Neuronal stem cell (in vitro differentiated cells): ENCODE measurements at regions not wholly inside any gene's neighbourhood (a gene's known extent, or its start where the extent isn't known, plus 50 kb on each side); places are given as distances from the start of the nearest gene placed in this dataset.

Source experiments
- DNase-seq: peaks from one replicate; pipeline ENCODE4 v3.0.0-alpha.2; 2013; ENCODE audit warnings: low spot score
- H2AFZ ChIP-seq: one replicate; pipeline ENCODE4 v1.6.1; 2013; ENCODE audit warnings: mild to moderate bottlenecking, low read length, inconsistent platforms
- H2AK5ac ChIP-seq: 2 replicates; pipeline ENCODE4 v1.6.1; 2013; ENCODE audit warnings: low read depth, mild to moderate bottlenecking, inconsistent platforms, low read length, moderate library complexity, mixed read lengths
- H2BK120ac ChIP-seq: 2 replicates; pipeline ENCODE4 v1.6.1; 2013; ENCODE audit warnings: low read depth, mild to moderate bottlenecking, inconsistent platforms, low read length, moderate library complexity, mixed read lengths
- H2BK12ac ChIP-seq: one replicate; pipeline ENCODE4 v1.6.1; 2013; ENCODE audit warnings: low read length, inconsistent platforms
- H2BK15ac ChIP-seq: 2 replicates; pipeline ENCODE4 v1.6.1; 2013; ENCODE audit warnings: mild to moderate bottlenecking, low read length, inconsistent platforms, mixed read lengths
- H2BK5ac ChIP-seq: one replicate; pipeline ENCODE4 v1.6.1; 2013; ENCODE audit warnings: inconsistent platforms, mild to moderate bottlenecking, low read length, moderate library complexity
- H3K14ac ChIP-seq: one replicate; pipeline ENCODE4 v1.6.1; 2013; ENCODE audit warnings: low read length, inconsistent platforms
- H3K18ac ChIP-seq: 2 replicates; pipeline ENCODE4 v1.6.1; 2013; ENCODE audit warnings: low read length, inconsistent platforms
- H3K23ac ChIP-seq: 2 replicates; pipeline ENCODE4 v1.6.1; 2013; ENCODE audit warnings: low read depth, mild to moderate bottlenecking, mixed read lengths, low read length, inconsistent platforms; ENCODE audit not compliant: poor library complexity
- H3K27ac ChIP-seq: replicated peaks from 3 replicates; pipeline ENCODE4 v1.5.1; 2013; ENCODE audit warnings: low read length, inconsistent platforms
- H3K27me3 ChIP-seq, 3 experiments: 2 replicates each; pipeline ENCODE4 v1.6.1; 2013; ENCODE audit warnings: low read length in 3 of 3, mild to moderate bottlenecking in 2 of 3, inconsistent platforms in 1 of 3, low read depth in 1 of 3, mixed read lengths in 1 of 3, moderate library complexity in 1 of 3; ENCODE audit not compliant: control insufficient read depth in 3 of 3, insufficient read depth in 3 of 3
- H3K36me3 ChIP-seq, 2 donors: replicated peaks in 1 of 2; 2 replicates each; pipeline ENCODE4 v1.6.1; 2013; ENCODE audit warnings: low read length in 2 of 2; ENCODE audit not compliant: control insufficient read depth in 2 of 2, insufficient read depth in 2 of 2
- H3K4ac ChIP-seq: 2 replicates; pipeline ENCODE4 v1.6.1; 2013; ENCODE audit warnings: inconsistent platforms, mild to moderate bottlenecking, low read length, moderate library complexity
- H3K4me1 ChIP-seq, 2 donors: 1 replicate in 1 of 2; 2 replicates in 1 of 2; pipeline ENCODE4 v1.6.1; 2013; ENCODE audit warnings: low read length in 2 of 2, low read depth in 1 of 2; ENCODE audit not compliant: control insufficient read depth in 2 of 2, insufficient read depth in 1 of 2
- H3K4me2 ChIP-seq: one replicate; pipeline ENCODE4 v1.6.1; 2013; ENCODE audit warnings: mild to moderate bottlenecking, low read length, inconsistent platforms; ENCODE audit not compliant: insufficient read depth, poor library complexity, severe bottlenecking
- H3K4me3 ChIP-seq, 2 donors: 2 replicates each; pipeline ENCODE4 v1.5.1; 2013; ENCODE audit warnings: low read length in 2 of 2, mild to moderate bottlenecking in 2 of 2, inconsistent platforms in 1 of 2, moderate library complexity in 1 of 2
- H3K79me1 ChIP-seq: one replicate; pipeline ENCODE4 v1.6.1; 2013; ENCODE audit warnings: low read depth, mild to moderate bottlenecking, inconsistent platforms, low read length, moderate library complexity
- H3K9ac ChIP-seq: one replicate; pipeline ENCODE4 v1.6.1; 2013; ENCODE audit warnings: mild to moderate bottlenecking, low read depth, low read length, inconsistent platforms; ENCODE audit not compliant: poor library complexity
- H3K9me3 ChIP-seq, 2 donors: replicated peaks in 1 of 2; 2 replicates each; pipeline versions ENCODE3 to v1.6.1; 2013; ENCODE audit warnings: low read length in 2 of 2, mild to moderate bottlenecking in 2 of 2, inconsistent platforms in 1 of 2, low read depth in 1 of 2, mixed read lengths in 1 of 2, moderate library complexity in 1 of 2; ENCODE audit not compliant: control insufficient read depth in 2 of 2, insufficient read depth in 1 of 2
- H4K8ac ChIP-seq: one replicate; pipeline ENCODE4 v1.6.1; 2013; ENCODE audit warnings: low read depth, mild to moderate bottlenecking, inconsistent platforms, low read length, moderate library complexity
- H4K91ac ChIP-seq: one replicate; pipeline ENCODE4 v1.6.1; 2013; ENCODE audit warnings: low read length, low read depth, mild to moderate bottlenecking, inconsistent platforms; ENCODE audit not compliant: poor library complexity
- WGBS, 2 donors: extraction: QIAGEN DNeasy Blood & Tissue Kit; methylation state at CpG; one replicate each; pipeline ENCODE4 v1.1.7; 2013; ENCODE audit warnings: missing lambda C conversion rate in 2 of 2, mixed read lengths in 1 of 2; ENCODE audit not compliant: insufficient read length in 2 of 2, insufficient replicate concordance in 1 of 2; ENCODE audit errors: extremely low coverage in 2 of 2; 5-methylcytosine and 5-hydroxymethylcytosine counted together

GRCh38 chr2:167702227-167702626 is 545.2 kb downstream of the STK39 start:
- WGBS, 2 donors = no CpG with 5 or more reads among the region's 1 CpG
- Histone ChIP-seq H3K36me3 (no peaks in the 10 kb centered on the region), H3K9ac (no peak overlapping the region), H2AFZ (no peak overlapping the region), H3K4ac (no peak overlapping the region), H3K18ac (no peak overlapping the region), H3K27ac (no peak overlapping the region), H2BK15ac (no peak overlapping the region), H3K23ac (no peak overlapping the region), H2BK5ac (no peak overlapping the region), H3K14ac (no peak overlapping the region), H2BK120ac (no peak overlapping the region), H3K9me3 (no peaks in the 10 kb centered on the region), H3K79me1 (no peaks in the 10 kb centered on the region), H3K4me3 (no peak overlapping the region), H4K8ac (no peak overlapping the region), H3K4me1 (no peaks in the 10 kb centered on the region), H3K27me3 (no peaks in the 10 kb centered on the region), H2AK5ac (no peak overlapping the region), H4K91ac (no peak overlapping the region), H3K4me2 (no peak overlapping the region), H2BK12ac (no peak overlapping the region)
- DNase-seq = no peak

GRCh38 chr2:167701651-167702050 is 545.7 kb downstream of the STK39 start:
- H3K9me3 ChIP-seq = no peaks in the 10 kb centered on the region
- H3K4me1 ChIP-seq = no peaks in the 10 kb centered on the region
- H3K27me3 ChIP-seq = no peaks in the 10 kb centered on the region
- H2BK12ac ChIP-seq = no peak overlapping the region
- no peaks in the 10 kb centered on the region for H3K79me1 ChIP-seq
- no peak overlapping the region for H3K23ac ChIP-seq
- H2AFZ ChIP-seq = no peak overlapping the region
- H3K36me3 ChIP-seq = no peaks in the 10 kb centered on the region
- no peak overlapping the region for H4K91ac ChIP-seq
- no peak overlapping the region for H3K18ac ChIP-seq
- DNase-seq = no peak
- no peak overlapping the region for H3K4me3 ChIP-seq
- no peak overlapping the region for H3K4me2 ChIP-seq
- no peak overlapping the region for H3K27ac ChIP-seq
- no peak overlapping the region for H2AK5ac ChIP-seq
- no peak overlapping the region for H3K4ac ChIP-seq
- no peak overlapping the region for H4K8ac ChIP-seq
- no peak overlapping the region for H2BK120ac ChIP-seq
- no peak overlapping the region for H3K9ac ChIP-seq
- no peak overlapping the region for H2BK5ac ChIP-seq
- H2BK15ac ChIP-seq = no peak overlapping the region
- no peak overlapping the region for H3K14ac ChIP-seq
- WGBS, 2 donors = no CpG with 5 or more reads among the region's 4 CpGs

GRCh38 chr2:167697948-167698347 is 549.4 kb downstream of the STK39 start:
- Histone ChIP-seq H4K91ac (no peak overlapping the region), H3K18ac (no peak overlapping the region), H3K27me3 (no peaks in the 10 kb centered on the region), H2BK5ac (no peak overlapping the region), H2BK15ac (no peak overlapping the region), H3K14ac (no peak overlapping the region), H2AFZ (no peak overlapping the region), H3K23ac (no peak overlapping the region), H3K4ac (no peak overlapping the region), H3K79me1 (no peaks in the 10 kb centered on the region), H2AK5ac (no peak overlapping the region), H4K8ac (no peak overlapping the region), H2BK12ac (no peak overlapping the region), H2BK120ac (no peak overlapping the region), H3K4me1 (no peaks in the 10 kb centered on the region), H3K36me3 (no peaks in the 10 kb centered on the region), H3K9ac (no peak overlapping the region), H3K4me2 (no peak overlapping the region), H3K9me3 (peaks cover 0 to 2% of the 10 kb centered on the region in 2 donors), H3K27ac (no peak overlapping the region), H3K4me3 (no peak overlapping the region)
- no CpG with 5 or more reads among the region's 2 CpGs for WGBS, 2 donors
- no peak for DNase-seq

GRCh38 chr2:167697194-167697593 is 550.2 kb downstream of the STK39 start:
- Histone ChIP-seq H3K4me3 (no peak overlapping the region), H2AFZ (no peak overlapping the region), H3K79me1 (no peaks in the 10 kb centered on the region), H3K4ac (no peak overlapping the region), H3K4me1 (no peaks in the 10 kb centered on the region), H4K8ac (no peak overlapping the region), H3K27ac (no peak overlapping the region), H3K18ac (no peak overlapping the region), H3K9me3 (peaks cover 0 to 2% of the 10 kb centered on the region in 2 donors), H3K23ac (no peak overlapping the region), H3K36me3 (no peaks in the 10 kb centered on the region), H2BK15ac (no peak overlapping the region), H2BK120ac (no peak overlapping the region), H3K27me3 (no peaks in the 10 kb centered on the region), H2AK5ac (no peak overlapping the region), H3K4me2 (no peak overlapping the region), H2BK12ac (no peak overlapping the region), H4K91ac (no peak overlapping the region), H2BK5ac (no peak overlapping the region), H3K14ac (no peak overlapping the region), H3K9ac (no peak overlapping the region)
- no peak for DNase-seq
- WGBS, 2 donors = no CpG with 5 or more reads among the region's 1 CpG
